Panc1 (cell line): ENCODE measurements at regions not wholly inside any gene's neighbourhood (a gene's known extent, or its start where the extent isn't known, plus 50 kb on each side); places are given as distances from the start of the nearest gene placed in this dataset.

Experiments used
- ATAC-seq: fragments of 200-7000 bp; cut with Tn5 transposase; 2 replicates; pipeline ENCODE4 v1.9.1; 2020; ENCODE audit warnings: mild to moderate bottlenecking, moderate library complexity
- BruUV-seq: library from RNA; stranded (reverse); fragments of 400-500 nt; replicated peaks from 2 replicates; lab custom pipeline; 2021; lab: Mats Ljungman, UMichigan
- CTCF ChIA-PET: fragments of 300-600 bp; sonication (Branson Sonifier 250); formaldehyde crosslinking; loops from one replicate; lab custom pipeline; 2022; ENCODE audit warnings: antibody characterized with exemption; lab: Charles Lee
- POLR2A ChIA-PET: fragments of 300-600 bp; sonication (Branson Sonifier 250); formaldehyde crosslinking; loops from one replicate; lab custom pipeline; 2022; ENCODE audit warnings: antibody characterized with exemption; lab: Charles Lee
- DNase-seq: peaks from one replicate; pipeline ENCODE4 v3.0.0-alpha.2; 2010; ENCODE audit warnings: low read depth, low spot score
- H3K27ac ChIP-seq: 2 replicates; pipeline ENCODE4 v1.5.1; 2011; ENCODE audit warnings: mild to moderate bottlenecking, low read length, inconsistent platforms
- H3K27me3 ChIP-seq: fragments of 200-500 bp; sonication (Bioruptor generic); 2 replicates; pipeline ENCODE4 v1.6.0; 2014; ENCODE audit warnings: low read length, inconsistent platforms; ENCODE audit not compliant: control insufficient read depth, insufficient read depth
- H3K36me3 ChIP-seq: fragments of 200-500 bp; sonication (Bioruptor generic); 2 replicates; pipeline ENCODE4 v1.5.1; 2014; ENCODE audit warnings: inconsistent platforms, mild to moderate bottlenecking, low read length, moderate library complexity; ENCODE audit not compliant: control insufficient read depth, insufficient read depth
- H3K4me1 ChIP-seq: 2 replicates; pipeline ENCODE4 v1.5.1; 2011; ENCODE audit warnings: inconsistent platforms, mild to moderate bottlenecking, low read length, moderate library complexity; ENCODE audit not compliant: control insufficient read depth, insufficient read depth
- H3K4me3 ChIP-seq, 2 experiments: 2 replicates each; pipeline ENCODE4 v1.5.1; 2011 to 2012; ENCODE audit warnings: low read depth in 2 of 2, low read length in 2 of 2, mild to moderate bottlenecking in 2 of 2, inconsistent platforms in 1 of 2, moderate library complexity in 1 of 2
- H3K9me3 ChIP-seq: fragments of 200-500 bp; sonication (Bioruptor generic); 2 replicates; pipeline ENCODE4 v1.5.1; 2014; ENCODE audit warnings: low read depth, mild to moderate bottlenecking, inconsistent platforms, low read length, moderate library complexity; ENCODE audit not compliant: control insufficient read depth, insufficient read depth
- POLR2AphosphoS5 ChIP-seq: IDR thresholded peaks from 2 replicates; pipeline ENCODE4 v1.6.1; 2012; ENCODE audit warnings: mild to moderate bottlenecking, low read depth, low read length, moderate library complexity
- SIN3A ChIP-seq: IDR thresholded peaks from 2 replicates; pipeline ENCODE4 v1.6.1; 2012; ENCODE audit warnings: low read depth, mild to moderate bottlenecking, low read length, moderate library complexity, borderline replicate concordance; ENCODE audit not compliant: insufficient read depth
- TCF7L2 ChIP-seq: IDR thresholded peaks from 2 replicates; pipeline ENCODE4 v1.6.1; 2011; ENCODE audit warnings: mild to moderate bottlenecking, low read depth, low read length, inconsistent platforms
- in situ Hi-C: cut with HindIII; loops from 2 replicates; pipeline ENCODE4 v1.10.0; 2016; ENCODE audit warnings: low sequenced_read_pairs, low pct_unique_long_range_greater_than_20kb
- intact Hi-C: fragments of 100-400 bp; cut with micrococcal nuclease; formaldehyde crosslinking; loops from one replicate; pipeline ENCODE4 v1.10.0; 2022; ENCODE audit not compliant: unreplicated experiment
- TF ChIP-seq, protein P1 (sequence below): fragments of 450-650 bp; IDR thresholded peaks from 2 replicates; pipeline ENCODE4 v1.5.1; 2017; ENCODE audit warnings: mild to moderate bottlenecking
- TF ChIP-seq, protein P2 (sequence below), 2 experiments: IDR thresholded peaks; 2 replicates each; pipeline ENCODE4 v1.6.1; 2011 to 2012; ENCODE audit warnings: low read depth in 2 of 2, control low read depth in 1 of 2, low read length in 1 of 2, mild to moderate bottlenecking in 1 of 2, moderate library complexity in 1 of 2; ENCODE audit not compliant: insufficient read depth in 1 of 2

DNA sequence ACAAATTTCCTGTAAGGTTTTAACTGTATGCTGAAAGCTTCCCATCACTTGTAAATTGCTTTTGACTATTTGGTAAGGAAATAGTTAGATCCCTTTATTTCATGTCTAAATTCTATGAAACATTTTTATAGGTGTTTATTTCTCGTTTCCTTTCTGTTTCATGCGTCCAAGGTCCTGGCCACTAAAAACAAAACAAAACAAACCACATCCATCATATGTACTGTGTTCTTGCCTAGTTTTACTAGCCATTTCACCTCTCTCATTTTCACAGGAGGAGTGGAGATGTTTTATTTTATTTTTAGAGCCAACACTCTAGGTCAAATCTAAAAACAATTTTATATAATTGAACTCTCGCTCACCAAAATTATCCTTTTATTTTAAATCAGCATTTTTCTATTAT lies 375.2 kb upstream of the CTSO start:
- TF ChIP-seq TCF7L2 = no peak
- TF ChIP-seq, protein P1, sequence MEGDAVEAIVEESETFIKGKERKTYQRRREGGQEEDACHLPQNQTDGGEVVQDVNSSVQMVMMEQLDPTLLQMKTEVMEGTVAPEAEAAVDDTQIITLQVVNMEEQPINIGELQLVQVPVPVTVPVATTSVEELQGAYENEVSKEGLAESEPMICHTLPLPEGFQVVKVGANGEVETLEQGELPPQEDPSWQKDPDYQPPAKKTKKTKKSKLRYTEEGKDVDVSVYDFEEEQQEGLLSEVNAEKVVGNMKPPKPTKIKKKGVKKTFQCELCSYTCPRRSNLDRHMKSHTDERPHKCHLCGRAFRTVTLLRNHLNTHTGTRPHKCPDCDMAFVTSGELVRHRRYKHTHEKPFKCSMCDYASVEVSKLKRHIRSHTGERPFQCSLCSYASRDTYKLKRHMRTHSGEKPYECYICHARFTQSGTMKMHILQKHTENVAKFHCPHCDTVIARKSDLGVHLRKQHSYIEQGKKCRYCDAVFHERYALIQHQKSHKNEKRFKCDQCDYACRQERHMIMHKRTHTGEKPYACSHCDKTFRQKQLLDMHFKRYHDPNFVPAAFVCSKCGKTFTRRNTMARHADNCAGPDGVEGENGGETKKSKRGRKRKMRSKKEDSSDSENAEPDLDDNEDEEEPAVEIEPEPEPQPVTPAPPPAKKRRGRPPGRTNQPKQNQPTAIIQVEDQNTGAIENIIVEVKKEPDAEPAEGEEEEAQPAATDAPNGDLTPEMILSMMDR = no peak
- TF ChIP-seq SIN3A = no peak
- TF ChIP-seq, protein P2, sequence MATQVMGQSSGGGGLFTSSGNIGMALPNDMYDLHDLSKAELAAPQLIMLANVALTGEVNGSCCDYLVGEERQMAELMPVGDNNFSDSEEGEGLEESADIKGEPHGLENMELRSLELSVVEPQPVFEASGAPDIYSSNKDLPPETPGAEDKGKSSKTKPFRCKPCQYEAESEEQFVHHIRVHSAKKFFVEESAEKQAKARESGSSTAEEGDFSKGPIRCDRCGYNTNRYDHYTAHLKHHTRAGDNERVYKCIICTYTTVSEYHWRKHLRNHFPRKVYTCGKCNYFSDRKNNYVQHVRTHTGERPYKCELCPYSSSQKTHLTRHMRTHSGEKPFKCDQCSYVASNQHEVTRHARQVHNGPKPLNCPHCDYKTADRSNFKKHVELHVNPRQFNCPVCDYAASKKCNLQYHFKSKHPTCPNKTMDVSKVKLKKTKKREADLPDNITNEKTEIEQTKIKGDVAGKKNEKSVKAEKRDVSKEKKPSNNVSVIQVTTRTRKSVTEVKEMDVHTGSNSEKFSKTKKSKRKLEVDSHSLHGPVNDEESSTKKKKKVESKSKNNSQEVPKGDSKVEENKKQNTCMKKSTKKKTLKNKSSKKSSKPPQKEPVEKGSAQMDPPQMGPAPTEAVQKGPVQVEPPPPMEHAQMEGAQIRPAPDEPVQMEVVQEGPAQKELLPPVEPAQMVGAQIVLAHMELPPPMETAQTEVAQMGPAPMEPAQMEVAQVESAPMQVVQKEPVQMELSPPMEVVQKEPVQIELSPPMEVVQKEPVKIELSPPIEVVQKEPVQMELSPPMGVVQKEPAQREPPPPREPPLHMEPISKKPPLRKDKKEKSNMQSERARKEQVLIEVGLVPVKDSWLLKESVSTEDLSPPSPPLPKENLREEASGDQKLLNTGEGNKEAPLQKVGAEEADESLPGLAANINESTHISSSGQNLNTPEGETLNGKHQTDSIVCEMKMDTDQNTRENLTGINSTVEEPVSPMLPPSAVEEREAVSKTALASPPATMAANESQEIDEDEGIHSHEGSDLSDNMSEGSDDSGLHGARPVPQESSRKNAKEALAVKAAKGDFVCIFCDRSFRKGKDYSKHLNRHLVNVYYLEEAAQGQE (IDR thresholded peaks at IDR 0.05; ENCODE audit: insufficient read depth in 1 of 2, low read depth in 2 of 2, low read length in 1 of 2) = no peak
- DNase-seq = no peak
- H3K36me3 ChIP-seq = no peaks in the 10 kb centered on the region
- H3K27me3 ChIP-seq = no peaks in the 10 kb centered on the region
- CTCF ChIA-PET = no interaction called here
- no peak overlapping the region for H3K27ac ChIP-seq
- intact Hi-C loops (no loop called here), in situ Hi-C loops (no loop called here)
- no peak for ATAC-seq
- POLR2A ChIA-PET = no interaction called here
- H3K9me3 ChIP-seq = no peaks in the 10 kb centered on the region
- H3K4me1 ChIP-seq = no peaks in the 10 kb centered on the region
- H3K4me3 ChIP-seq = no peak overlapping the region
- BruUV-seq = no TSS peak

DNA sequence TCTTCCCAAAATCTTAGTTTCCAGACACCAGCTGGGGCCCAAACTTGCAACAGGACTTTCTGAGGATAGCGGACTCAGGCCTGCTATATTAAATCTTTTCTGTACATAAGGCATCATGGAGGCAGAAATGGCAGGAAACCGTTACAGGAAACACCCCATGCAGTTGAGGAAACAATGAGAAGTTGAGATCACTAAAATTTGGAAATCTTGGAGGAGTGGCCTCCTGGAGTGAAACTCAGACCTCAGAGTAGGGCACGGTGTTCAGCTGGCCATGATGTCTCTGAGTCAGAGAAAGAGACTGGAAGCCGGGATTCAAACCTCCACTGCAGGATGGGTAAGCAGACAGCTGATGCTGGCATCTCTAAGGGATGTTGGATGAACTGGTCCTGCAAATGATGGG lies 372.6 kb upstream of the CTSO start:
- in situ Hi-C loops = no loop called here
- Histone ChIP-seq H3K4me3 (no peak overlapping the region), H3K4me1 (no peaks in the 10 kb centered on the region), H3K27me3 (no peaks in the 10 kb centered on the region), H3K36me3 (no peaks in the 10 kb centered on the region), H3K27ac (no peak overlapping the region), H3K9me3 (no peaks in the 10 kb centered on the region)
- intact Hi-C loops = no loop called here
- ChIA-PET POLR2A (no interaction called here), CTCF (no interaction called here)
- no peak for DNase-seq
- TF ChIP-seq POLR2AphosphoS5 (no peak), SIN3A (no peak), TCF7L2 (no peak)
- TF ChIP-seq, protein P2 (IDR thresholded peaks at IDR 0.05; ENCODE audit: insufficient read depth in 1 of 2, low read depth in 2 of 2, low read length in 1 of 2) = no peak
- TF ChIP-seq, protein P1 = no peak
- no TSS peak for BruUV-seq
- ATAC-seq = no peak
